NCI-H510A (cell line): ENCODE measurements at regions not wholly inside any gene's neighbourhood (a gene's known extent, or its start where the extent isn't known, plus 50 kb on each side); places are given as distances from the start of the nearest gene placed in this dataset.
"Not testable (repeated sequence)": the region's sequence is repeated elsewhere in the genome, so short reads cannot be mapped to it uniquely, and the experiment has no call there.

Experiments used
- DNase-seq: peaks from one replicate; lab custom pipeline; 2025; lab: John Stamatoyannopoulos, UW

DNA sequence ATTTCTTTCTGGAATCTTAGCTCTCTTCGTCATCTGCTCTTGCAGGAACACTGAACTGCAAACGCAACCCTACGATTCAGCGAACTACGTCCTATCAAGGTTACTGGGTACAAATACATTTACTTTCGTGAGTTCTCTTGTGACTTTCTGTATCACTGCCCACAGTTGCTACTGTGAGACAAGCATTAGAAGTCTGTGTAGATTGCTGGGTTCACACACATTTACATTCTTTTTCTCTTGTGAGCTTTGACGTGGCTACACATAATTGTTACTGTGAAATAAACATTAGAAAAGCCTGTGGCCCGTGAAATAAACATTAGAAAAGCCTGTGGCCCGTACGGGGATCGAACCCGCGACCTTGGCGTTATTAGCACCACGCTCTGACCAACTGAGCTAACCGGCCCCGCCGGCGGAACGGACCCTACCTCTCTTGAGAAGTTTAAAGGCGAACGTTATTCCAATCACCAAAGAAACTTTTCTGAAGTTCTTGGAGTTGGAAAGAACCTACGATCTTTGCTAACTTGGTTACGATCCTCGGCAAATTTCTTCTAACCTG is 61.2 kb upstream of the ZNF322 start:
- DNase-seq = not testable (repeated sequence)

DNA sequence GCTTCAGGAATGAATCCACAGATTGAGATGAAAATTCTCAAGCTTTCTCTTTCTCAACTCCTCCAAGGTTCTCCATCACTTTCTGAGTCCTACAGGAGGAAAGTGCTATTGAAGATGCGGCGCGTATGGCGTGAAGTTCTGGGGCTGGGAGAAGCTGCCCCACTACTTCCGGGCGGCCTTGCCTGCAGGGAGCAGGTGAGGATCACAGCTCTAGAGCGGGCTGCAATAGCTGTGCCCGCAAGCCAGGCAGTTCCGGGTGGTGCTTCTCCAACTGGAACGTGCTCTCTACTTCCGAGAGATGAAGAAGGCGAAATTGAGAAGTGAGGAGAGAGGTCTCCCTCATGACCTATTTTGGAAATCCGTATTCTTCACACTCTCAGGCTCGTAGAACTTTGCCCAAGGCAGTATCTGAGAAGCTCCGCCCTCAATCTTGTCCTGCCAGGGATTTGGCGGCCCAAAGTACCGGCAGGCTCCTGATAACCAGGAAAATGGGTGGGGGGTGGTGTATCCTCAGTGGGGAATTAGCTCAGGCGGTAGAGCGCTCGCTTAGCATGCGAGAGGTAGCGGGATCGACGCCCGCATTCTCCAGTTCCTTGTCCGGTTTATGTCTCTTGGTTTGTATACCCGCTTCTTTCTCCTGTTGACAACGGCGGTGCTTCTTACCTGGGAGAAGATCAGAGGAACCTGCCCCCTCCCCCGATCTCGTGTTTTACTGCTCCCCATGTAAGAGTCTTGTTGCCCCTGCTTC is 70.6 kb upstream of the ZNF322 start:
- DNase-seq = not testable (repeated sequence)

DNA sequence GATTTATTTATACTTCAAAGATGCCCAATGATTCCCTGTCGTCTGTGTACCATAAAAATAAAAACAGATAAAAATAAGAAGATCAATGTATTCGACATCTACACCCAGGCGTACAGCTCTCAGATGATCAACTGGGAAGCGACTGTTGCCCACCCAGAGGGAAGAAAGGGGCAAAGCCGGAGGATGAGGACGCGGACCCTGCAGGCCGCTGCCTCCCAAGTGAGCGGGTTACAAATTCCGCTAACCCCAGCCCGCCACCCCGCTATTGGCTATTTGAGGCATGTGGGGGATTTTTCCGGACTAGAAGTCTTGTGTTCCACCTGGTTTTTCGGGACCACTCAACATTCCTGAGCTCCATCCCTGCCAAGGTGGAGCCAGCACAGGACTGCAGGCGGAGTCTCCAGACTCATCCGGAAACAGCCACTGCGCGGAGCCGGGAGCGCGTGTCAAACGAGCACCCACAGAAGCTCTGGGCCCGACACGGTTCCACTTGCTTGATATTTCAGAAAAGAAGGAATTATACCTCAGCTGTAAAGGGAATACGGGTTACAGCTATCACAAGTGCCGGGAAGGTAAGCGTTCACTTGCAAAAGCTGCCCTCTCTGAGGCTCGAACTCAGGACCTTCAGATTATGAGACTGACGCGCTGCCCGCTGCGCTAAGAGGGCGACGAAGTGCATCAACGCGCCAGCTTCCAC is 75.4 kb upstream of the ZNF322 start:
- not testable (repeated sequence) for DNase-seq

DNA sequence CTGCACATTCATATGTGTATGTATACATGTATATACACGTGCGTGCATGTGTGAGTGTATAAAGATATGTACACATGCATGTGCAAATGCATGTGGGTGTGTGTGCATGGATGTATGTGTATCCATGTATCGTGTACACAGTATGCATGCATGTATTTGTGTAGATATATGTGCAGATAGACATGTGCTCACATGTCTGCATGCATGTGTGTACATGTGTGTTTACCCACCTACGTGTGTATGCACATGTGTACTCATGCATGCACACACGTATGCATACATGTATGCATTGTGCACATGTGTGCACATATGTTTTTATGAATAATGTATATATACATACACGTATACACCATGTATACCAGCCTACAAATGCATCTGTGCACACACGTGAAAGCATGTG is 80.3 kb upstream of the ZNF322 start:
- no peak for DNase-seq

DNA sequence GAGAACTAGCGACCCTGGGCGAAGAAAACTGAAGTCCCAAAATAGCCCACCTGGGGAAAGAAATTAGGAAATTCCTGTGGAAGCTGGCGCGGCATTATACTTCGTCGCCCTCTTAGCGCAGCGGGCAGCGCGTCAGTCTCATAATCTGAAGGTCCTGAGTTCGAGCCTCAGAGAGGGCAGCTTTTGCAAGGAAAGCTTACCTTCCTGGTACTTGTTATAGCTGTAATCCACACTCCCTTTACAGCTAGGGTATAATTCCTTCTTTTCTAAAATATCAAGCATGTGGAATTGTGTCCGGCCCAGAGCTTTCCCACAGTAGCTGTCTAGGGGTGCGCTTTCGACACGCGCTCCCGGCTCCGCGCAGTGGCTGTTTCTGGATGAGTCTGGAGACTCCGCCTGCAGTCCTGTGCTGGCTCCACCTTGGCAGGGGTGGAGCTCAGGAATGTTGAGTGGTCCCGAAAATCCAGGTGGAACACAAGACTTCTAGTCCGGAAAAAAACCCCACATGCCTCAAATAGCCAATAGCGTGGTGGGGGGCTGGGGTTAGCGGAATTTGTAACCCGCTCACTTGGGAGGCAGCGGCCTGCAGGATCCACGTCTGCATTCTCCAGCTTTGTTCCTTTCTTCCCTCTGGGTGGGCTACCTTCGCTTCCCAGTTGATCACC is 83.7 kb upstream of the ZNF322 start:
- no peak for DNase-seq

DNA sequence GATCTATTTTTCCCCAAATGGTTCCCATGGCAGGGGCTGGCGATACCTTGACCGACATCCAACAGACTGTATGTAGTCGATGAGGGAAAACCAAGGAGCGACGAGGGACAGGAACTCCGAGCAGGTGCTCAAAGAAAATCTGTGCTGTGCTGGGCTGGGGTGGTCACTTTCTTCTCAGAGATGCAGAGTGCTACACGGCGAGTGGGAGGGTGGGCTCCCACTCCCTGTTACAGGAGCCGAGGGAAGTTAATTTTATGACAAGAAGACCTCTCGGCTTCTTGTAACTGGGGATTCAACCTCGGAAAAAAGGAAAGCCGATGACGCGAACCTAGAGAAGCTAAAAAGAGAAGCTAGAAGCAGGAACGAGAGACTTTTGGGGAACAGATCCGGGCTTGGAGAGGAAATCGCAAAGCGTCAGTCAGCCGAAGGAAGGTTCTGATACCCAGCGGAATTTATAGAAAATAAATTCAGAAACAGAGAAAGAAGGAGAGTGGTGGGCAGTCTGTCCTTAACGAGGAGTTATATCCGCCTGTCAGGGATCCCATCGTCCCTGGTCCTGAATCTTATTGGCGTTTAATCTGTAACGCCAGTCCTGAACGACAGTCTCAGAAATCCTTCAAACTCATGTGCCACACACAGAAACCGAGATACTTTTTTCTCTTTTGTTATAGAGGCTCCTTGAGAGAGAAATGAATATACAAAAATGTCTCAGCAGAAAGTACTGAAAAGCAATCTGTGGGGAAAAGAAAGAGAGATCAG is 84.6 kb upstream of the ZNF322 start:
- DNase-seq = no peak

DNA sequence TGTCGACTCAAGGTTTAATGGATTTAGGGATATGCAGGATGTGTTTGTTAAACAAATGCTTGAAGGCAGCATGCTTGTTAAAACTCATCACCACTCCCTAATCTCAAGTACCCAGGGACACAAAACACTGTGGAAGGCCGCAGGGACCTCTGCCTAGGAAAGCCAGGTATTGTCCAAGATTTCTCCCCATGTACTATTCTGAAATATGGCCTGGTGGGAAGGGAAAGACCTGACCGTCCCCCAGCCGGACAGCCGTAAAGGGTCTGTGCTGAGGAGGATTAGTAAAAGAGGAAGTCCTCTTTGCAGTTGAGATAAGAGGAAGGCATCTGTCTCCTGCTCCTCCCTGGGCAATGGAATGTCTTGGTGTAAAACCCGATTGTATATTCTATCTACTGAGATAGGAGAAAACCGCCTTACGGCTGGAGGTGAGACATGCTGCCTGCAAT is 85.3 kb upstream of the ZNF322 start:
- not testable (repeated sequence) for DNase-seq

- not testable (repeated sequence) for DNase-seq
Observed at GRCh38 chr6:26745964-26746363, 86.4 kb upstream of the ZNF322 start.

GRCh38 chr6:26749126-26749758 is 89.7 kb upstream of the ZNF322 start:
- not testable (repeated sequence) for DNase-seq

GRCh38 chr6:26749759-26750126 is 90.2 kb upstream of the ZNF322 start:
- not testable (repeated sequence) for DNase-seq

DNA sequence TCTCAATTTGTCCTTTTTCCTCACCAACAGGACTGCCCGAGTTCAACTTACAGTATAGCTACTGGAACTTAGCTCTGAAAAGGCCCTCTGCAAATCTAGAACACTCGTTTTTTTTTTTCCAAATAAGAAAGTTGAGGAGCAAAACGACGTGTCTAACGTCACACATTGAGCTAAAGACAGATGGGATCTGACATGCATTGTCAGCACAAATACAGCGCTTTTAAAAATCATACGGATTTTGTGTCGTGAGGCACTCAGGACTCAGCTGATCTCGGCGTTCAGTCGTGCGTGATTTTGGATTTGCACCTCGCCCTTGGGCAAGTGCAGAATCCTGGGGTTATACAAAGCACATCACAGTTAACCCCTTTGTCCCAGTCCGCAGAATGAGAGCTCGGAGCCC is 94.7 kb upstream of the ZNF322 start:
- no peak for DNase-seq

GRCh38 chr6:26754801-26755200 is 95.3 kb upstream of the ZNF322 start:
- not testable (repeated sequence) for DNase-seq

DNA sequence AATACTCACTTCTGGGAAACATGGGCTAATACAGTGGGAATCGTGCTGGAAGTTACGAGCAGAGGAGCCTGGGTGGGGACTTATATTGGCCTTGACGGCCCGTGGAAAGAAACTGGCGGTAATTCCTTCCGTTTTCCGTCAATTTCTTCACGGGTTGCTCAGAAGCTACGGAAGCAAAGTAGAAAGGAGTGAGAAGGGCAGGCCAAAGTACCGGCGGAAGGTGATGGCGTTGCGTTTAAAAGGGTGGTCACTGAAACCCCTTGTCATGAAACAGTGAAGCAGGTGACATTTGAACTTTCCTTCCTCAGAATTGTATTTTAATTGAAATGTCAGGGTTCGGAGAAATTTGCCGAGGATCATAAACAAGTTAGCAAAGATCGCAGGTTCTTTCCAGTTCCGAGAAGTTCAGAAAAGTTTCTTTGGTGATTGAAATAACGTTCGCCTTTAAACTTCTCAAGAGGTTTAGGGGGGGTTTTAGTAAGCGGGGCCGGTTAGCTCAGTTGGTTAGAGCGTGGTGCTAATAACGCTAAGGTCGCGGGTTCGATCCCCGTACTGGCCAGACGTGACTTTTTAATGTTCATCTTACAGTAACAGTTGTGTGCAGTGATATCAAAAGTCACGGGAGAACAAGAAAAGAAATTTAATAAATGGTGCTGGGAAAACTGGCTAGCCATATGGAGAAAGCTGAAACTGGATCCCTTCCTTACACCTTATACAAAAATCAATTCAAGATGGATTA is 96.7 kb upstream of the ZNF322 start:
- DNase-seq = not testable (repeated sequence)

- DNase-seq = not testable (repeated sequence)
Observed at GRCh38 chr6:26766203-26766902, 106.8 kb upstream of the ZNF322 start.

GRCh38 chr6:26770941-26771666 is 111.6 kb upstream of the ZNF322 start:
- DNase-seq = not testable (repeated sequence)

GRCh38 chr6:26773414-26773813 is 113.9 kb upstream of the ZNF322 start:
- DNase-seq = not testable (repeated sequence)

- DNase-seq = not testable (repeated sequence)
Observed at GRCh38 chr6:26780563-26780962, 121.0 kb upstream of the ZNF322 start.

- DNase-seq = not testable (repeated sequence)
Observed at GRCh38 chr6:26795474-26796307, 136.1 kb upstream of the ZNF322 start.
